H1 (cell line): ENCODE measurements at regions not wholly inside any gene's neighbourhood (a gene's known extent, or its start where the extent isn't known, plus 50 kb on each side); places are given as distances from the start of the nearest gene placed in this dataset.

ENCODE experiments used
- CTCF ChIA-PET: fragments of 300-600 bp; sonication (Branson Sonifier 250); formaldehyde crosslinking; loops from one replicate; lab custom pipeline; 2021; ENCODE audit not compliant: partially characterized antibody; lab: Charles Lee
- POLR2A ChIA-PET: fragments of 300-600 bp; sonication (Branson Sonifier 250); formaldehyde crosslinking; loops from one replicate; lab custom pipeline; 2021; ENCODE audit warnings: inconsistent platforms; ENCODE audit not compliant: partially characterized antibody; lab: Charles Lee
- DNase-seq, 2 experiments: peaks; one replicate each; pipeline versions ENCODE4 v3.0.0 to v3.0.0-alpha.2; 2010 to 2022; ENCODE audit warnings: low spot score in 2 of 2, low read depth in 1 of 2, mixed read lengths in 1 of 2
- FAIRE-seq: peaks from 2 replicates; lab custom pipeline; 2011; peaks lifted over from hg19 to GRCh38; lab: Jason Lieb, UNC
- H2AFZ ChIP-seq: 2 replicates; pipeline ENCODE4 v1.8.1; 2012; ENCODE audit warnings: low read length, inconsistent platforms
- H2AK5ac ChIP-seq: 2 replicates; pipeline ENCODE4 v1.6.1; 2013; ENCODE audit warnings: low read depth, low read length
- H2BK120ac ChIP-seq: replicated peaks from 2 replicates; pipeline ENCODE3; 2013; ENCODE audit warnings: low read depth, low read length, inconsistent platforms
- H2BK12ac ChIP-seq: 2 replicates; pipeline ENCODE4 v1.6.1; 2013; ENCODE audit warnings: low read depth, low read length
- H2BK15ac ChIP-seq: 2 replicates; pipeline ENCODE4 v1.6.1; 2013; ENCODE audit warnings: low read length
- H2BK20ac ChIP-seq: 2 replicates; pipeline ENCODE4 v1.6.1; 2013; ENCODE audit warnings: low read length
- H2BK5ac ChIP-seq: 2 replicates; pipeline ENCODE4 v1.6.1; 2013; ENCODE audit warnings: low read depth, low read length
- H3K14ac ChIP-seq: 2 replicates; pipeline ENCODE4 v1.6.1; 2013; ENCODE audit warnings: inconsistent platforms; ENCODE audit not compliant: insufficient read length
- H3K18ac ChIP-seq: 2 replicates; pipeline ENCODE4 v1.6.1; 2013; ENCODE audit warnings: low read length; ENCODE audit errors: extremely low read depth
- H3K23ac ChIP-seq: 2 replicates; pipeline ENCODE4 v1.6.1; 2013; ENCODE audit warnings: inconsistent platforms; ENCODE audit not compliant: insufficient read length
- H3K23me2 ChIP-seq: 2 replicates; pipeline ENCODE4 v1.6.1; 2013; ENCODE audit warnings: low read depth, low read length
- H3K27ac ChIP-seq: 2 replicates; pipeline ENCODE4 v1.6.1; 2011; ENCODE audit warnings: low read depth, low read length, inconsistent platforms
- H3K27me3 ChIP-seq, 4 experiments: replicated peaks in 1 of 4; 1 replicate in 1 of 4; 2 replicates in 3 of 4; pipeline versions ENCODE4 v1.6.1 to v1.8.1; 2011 to 2013; ENCODE audit warnings: low read length in 3 of 4, mild to moderate bottlenecking in 3 of 4, inconsistent platforms in 2 of 4, mixed read lengths in 2 of 4, moderate library complexity in 1 of 4; ENCODE audit not compliant: control insufficient read depth in 3 of 4, insufficient read depth in 3 of 4; ENCODE audit errors: extremely low read depth in 1 of 4
- H3K36me3 ChIP-seq, 4 experiments: 2 replicates each; pipeline versions ENCODE4 v1.6.1 to v1.8.1; 2011 to 2013; ENCODE audit warnings: mild to moderate bottlenecking in 4 of 4, low read length in 3 of 4, moderate library complexity in 2 of 4, control low read depth in 1 of 4, inconsistent platforms in 1 of 4; ENCODE audit not compliant: insufficient read depth in 4 of 4, control insufficient read depth in 2 of 4
- H3K4ac ChIP-seq: replicated peaks from 2 replicates; pipeline ENCODE3; 2013; ENCODE audit warnings: low read length, low read depth, mixed read lengths, inconsistent platforms; ENCODE audit not compliant: insufficient read length
- H3K4me1 ChIP-seq, 4 experiments: replicated peaks in 1 of 4; 1 replicate in 1 of 4; 2 replicates in 3 of 4; pipeline versions ENCODE4 v1.6.1 to v1.8.1; 2011 to 2013; ENCODE audit warnings: low read length in 3 of 4, inconsistent platforms in 2 of 4, mixed read lengths in 1 of 4; ENCODE audit not compliant: insufficient read depth in 4 of 4, control insufficient read depth in 3 of 4
- H3K4me2 ChIP-seq, 2 experiments: 2 replicates each; pipeline versions ENCODE4 v1.6.1 to v1.8.1; 2011 to 2013; ENCODE audit warnings: low read depth in 2 of 2, low read length in 2 of 2, control low read depth in 1 of 2, inconsistent platforms in 1 of 2, mild to moderate bottlenecking in 1 of 2; ENCODE audit not compliant: insufficient read depth in 1 of 2
- H3K4me3 ChIP-seq, 4 experiments: fragments of 200-600, 300-600 bp in 1 of 4; sonication (generic), shearing (Covaris generic), sonication (Bioruptor Twin) in 1 of 4; 2 replicates each; pipeline versions ENCODE4 v1.5.1 to v1.8.1; 2011 to 2016; ENCODE audit warnings: low read length in 4 of 4, low read depth in 3 of 4, control low read depth in 2 of 4, inconsistent platforms in 2 of 4, mild to moderate bottlenecking in 2 of 4, mixed read lengths in 1 of 4, moderate library complexity in 1 of 4; ENCODE audit not compliant: insufficient read depth in 2 of 4; ENCODE audit errors: extremely low read depth in 1 of 4
- H3K56ac ChIP-seq: replicated peaks from 2 replicates; pipeline ENCODE3; 2013; ENCODE audit warnings: low read depth, mild to moderate bottlenecking, mixed read lengths, low read length, inconsistent platforms; ENCODE audit not compliant: insufficient read length
- H3K79me1 ChIP-seq: 2 replicates; pipeline ENCODE4 v1.6.1; 2013; ENCODE audit warnings: low read depth, low read length, control low read depth
- H3K79me2 ChIP-seq, 2 experiments: 2 replicates each; pipeline versions ENCODE4 v1.6.1 to v1.8.1; 2012 to 2013; ENCODE audit warnings: low read length in 2 of 2, mild to moderate bottlenecking in 2 of 2, inconsistent platforms in 1 of 2; ENCODE audit not compliant: insufficient read depth in 2 of 2, control insufficient read depth in 1 of 2
- H3K9ac ChIP-seq, 4 experiments: replicated peaks in 1 of 4; 1 replicate in 1 of 4; 2 replicates in 3 of 4; pipeline versions ENCODE4 v1.6.1 to v1.8.1; 2011 to 2013; ENCODE audit warnings: low read depth in 3 of 4, low read length in 3 of 4, control low read depth in 2 of 4, mild to moderate bottlenecking in 2 of 4, moderate library complexity in 2 of 4, inconsistent platforms in 1 of 4; ENCODE audit errors: extremely low read depth in 1 of 4
- H3K9me3 ChIP-seq, 2 experiments: 2 replicates each; pipeline versions ENCODE4 v1.6.1 to v1.8.1; 2012 to 2013; ENCODE audit warnings: mild to moderate bottlenecking in 2 of 2, moderate library complexity in 2 of 2, control low read depth in 1 of 2, inconsistent platforms in 1 of 2, low read depth in 1 of 2, low read length in 1 of 2, mixed read lengths in 1 of 2; ENCODE audit not compliant: insufficient read depth in 2 of 2
- H4K20me1 ChIP-seq, 2 experiments: replicated peaks in 1 of 2; 2 replicates each; pipeline versions ENCODE3 to v1.8.1; 2011 to 2013; ENCODE audit warnings: inconsistent platforms in 2 of 2, low read length in 2 of 2, mild to moderate bottlenecking in 1 of 2; ENCODE audit not compliant: insufficient read depth in 2 of 2, control insufficient read depth in 1 of 2
- H4K5ac ChIP-seq: 2 replicates; pipeline ENCODE4 v1.6.1; 2013; ENCODE audit warnings: low read length, low read depth, mixed read lengths, inconsistent platforms; ENCODE audit not compliant: insufficient read length
- H4K8ac ChIP-seq: 2 replicates; pipeline ENCODE4 v1.8.0; 2013; ENCODE audit warnings: mild to moderate bottlenecking, moderate library complexity, low read length, inconsistent platforms; ENCODE audit not compliant: insufficient read depth; ENCODE audit errors: extremely low read depth
- H4K91ac ChIP-seq: replicated peaks from 2 replicates; pipeline ENCODE3; 2013; ENCODE audit warnings: low read length, mixed read lengths, inconsistent platforms; ENCODE audit not compliant: insufficient read length
- BRCA1 ChIP-seq: IDR thresholded peaks from 2 replicates; pipeline ENCODE4 v1.6.1; 2012; ENCODE audit warnings: low read depth, low read length, improper control_type of control experiment
- CHD2 ChIP-seq: IDR thresholded peaks from 2 replicates; pipeline ENCODE4 v1.6.1; 2012; ENCODE audit warnings: low read length, improper control_type of control experiment
- CREB1 ChIP-seq: IDR thresholded peaks from 2 replicates; pipeline ENCODE4 v1.6.1; 2012; ENCODE audit warnings: inconsistent platforms
- GABPA ChIP-seq: IDR thresholded peaks from 2 replicates; pipeline ENCODE4 v1.6.1; 2011; ENCODE audit warnings: mild to moderate bottlenecking, low read length, moderate library complexity, borderline replicate concordance; ENCODE audit not compliant: insufficient read depth
- MAFK ChIP-seq: IDR thresholded peaks from 2 replicates; pipeline ENCODE4 v1.6.1; 2012; ENCODE audit warnings: low read depth, mild to moderate bottlenecking, improper control_type of control experiment, low read length
- NRF1 ChIP-seq: IDR thresholded peaks from 2 replicates; pipeline ENCODE4 v1.6.1; 2011; ENCODE audit warnings: mild to moderate bottlenecking, low read depth, low read length, improper control_type of control experiment
- PHF8 ChIP-seq: fragments of 200-600 bp; sonication (generic); conservative IDR thresholded peaks from 2 replicates; pipeline ENCODE4 v1.7.1; 2012; ENCODE audit warnings: low read depth, mild to moderate bottlenecking, inconsistent platforms, low read length, moderate library complexity
- POLR2AphosphoS5 ChIP-seq: IDR thresholded peaks from 2 replicates; pipeline ENCODE4 v1.6.1; 2011; ENCODE audit warnings: low read depth, low read length
- RBBP5 ChIP-seq: IDR thresholded peaks from 2 replicates; pipeline ENCODE4 v1.7.1; 2012; ENCODE audit warnings: low read depth, mild to moderate bottlenecking, inconsistent platforms, low read length, moderate library complexity, borderline replicate concordance
- SP4 ChIP-seq: IDR thresholded peaks from 2 replicates; pipeline ENCODE4 v1.6.1; 2012; ENCODE audit warnings: low read length, inconsistent platforms
- SRF ChIP-seq: IDR thresholded peaks from 2 replicates; pipeline ENCODE4 v1.6.1; 2011; ENCODE audit warnings: mild to moderate bottlenecking, low read depth, low read length, moderate library complexity
- TAF7 ChIP-seq: optimal IDR thresholded peaks from 2 replicates; pipeline ENCODE3; 2011; ENCODE audit warnings: low read depth, mild to moderate bottlenecking, inconsistent platforms, low read length, moderate library complexity, borderline replicate concordance
- WGBS, 2 experiments: shearing (Covaris generic) in 1 of 2; methylation state at CpG; one replicate each; pipeline versions ENCODE4 v1.1.6 to v1.1.7; 2013 to 2015; ENCODE audit warnings: low lambda C conversion rate in 2 of 2, mixed read lengths in 2 of 2, inconsistent platforms in 1 of 2, low coverage in 1 of 2, missing lambda C conversion rate in 1 of 2; ENCODE audit not compliant: insufficient replicate concordance in 2 of 2, insufficient coverage in 1 of 2, insufficient read length in 1 of 2; ENCODE audit errors: extremely low coverage in 1 of 2, missing lambda C conversion rate in 1 of 2; 5-methylcytosine and 5-hydroxymethylcytosine counted together
- TF ChIP-seq, protein P1 (sequence below): IDR thresholded peaks from 2 replicates; pipeline ENCODE4 v1.6.1; 2011; ENCODE audit warnings: low read length, improper control_type of control experiment

DNA sequence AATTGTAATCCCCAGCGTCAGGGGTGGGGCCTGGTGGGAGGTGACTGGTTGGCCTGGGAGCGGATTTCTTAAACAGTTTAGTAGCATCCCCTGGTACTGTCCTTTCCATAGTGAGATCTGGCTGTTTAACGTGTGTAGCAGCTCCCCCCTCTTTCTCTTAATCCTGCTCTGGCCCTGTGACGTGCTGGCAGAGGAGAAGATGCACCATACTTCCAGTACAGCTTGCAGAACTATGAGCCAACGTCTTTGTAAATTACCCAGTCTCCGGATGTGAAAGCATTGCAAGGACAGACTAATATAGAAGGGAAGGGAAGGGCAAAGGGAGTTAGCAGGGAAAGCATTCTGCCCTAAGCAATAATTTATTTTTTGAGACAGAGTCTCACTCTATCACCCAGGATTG is 83.9 kb downstream of the RMI2 start:
- no peak overlapping the region for H3K23ac ChIP-seq
- H2BK15ac ChIP-seq = no peak overlapping the region
- no peak overlapping the region for H4K91ac ChIP-seq
- H3K4me3 ChIP-seq = no peak overlapping the region
- H3K4ac ChIP-seq = no peak overlapping the region
- H2BK12ac ChIP-seq = no peak overlapping the region
- no peaks in the 10 kb centered on the region for H3K9me3 ChIP-seq
- H3K14ac ChIP-seq = no peak overlapping the region
- no peak overlapping the region for H3K18ac ChIP-seq
- TF ChIP-seq, protein P1, sequence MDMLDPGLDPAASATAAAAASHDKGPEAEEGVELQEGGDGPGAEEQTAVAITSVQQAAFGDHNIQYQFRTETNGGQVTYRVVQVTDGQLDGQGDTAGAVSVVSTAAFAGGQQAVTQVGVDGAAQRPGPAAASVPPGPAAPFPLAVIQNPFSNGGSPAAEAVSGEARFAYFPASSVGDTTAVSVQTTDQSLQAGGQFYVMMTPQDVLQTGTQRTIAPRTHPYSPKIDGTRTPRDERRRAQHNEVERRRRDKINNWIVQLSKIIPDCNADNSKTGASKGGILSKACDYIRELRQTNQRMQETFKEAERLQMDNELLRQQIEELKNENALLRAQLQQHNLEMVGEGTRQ = no peak
- TF ChIP-seq CREB1 = no peak
- no peak for TF ChIP-seq TAF7
- TF ChIP-seq SRF = no peak
- TF ChIP-seq GABPA = no peak
- TF ChIP-seq BRCA1 = no peak
- no peak for TF ChIP-seq CHD2
- TF ChIP-seq MAFK = no peak
- TF ChIP-seq PHF8 = no peak
- TF ChIP-seq SP4 = no peak
- TF ChIP-seq POLR2AphosphoS5 = no peak
- TF ChIP-seq NRF1 = no peak
- TF ChIP-seq RBBP5 = no peak
- TF ChIP-seq, all 59 proteins: peak for 0
- H2AK5ac ChIP-seq = no peak overlapping the region
- DNase-seq (no peak), FAIRE-seq (no peak)
- H3K27me3 ChIP-seq = no peaks in the 10 kb centered on the region
- H3K79me2 ChIP-seq = no peaks in the 10 kb centered on the region
- H2BK120ac ChIP-seq = no peak overlapping the region
- H4K8ac ChIP-seq = no peak overlapping the region
- ChIA-PET CTCF (interaction anchor here (0.8 kb wide), 1 partner anchor 24 kb away, joined by 4 read pairs; no protein-coding TSS in a partner anchor), POLR2A (no interaction called here)
- no peak overlapping the region for H2AFZ ChIP-seq
- H3K27ac ChIP-seq = no peak overlapping the region
- 84% methylated on average over 6 of the region's 6 CpGs; no CpG with 5 or more reads in 1 of the 2 experiments for WGBS, 2 experiments
- no peaks in the 10 kb centered on the region; a peak in 1 of 7 replicates for H3K4me1 ChIP-seq
- no peaks in the 10 kb centered on the region for H4K20me1 ChIP-seq
- no peak overlapping the region for H4K5ac ChIP-seq
- H3K4me2 ChIP-seq = no peak overlapping the region
- no peaks in the 10 kb centered on the region for H3K23me2 ChIP-seq
- H2BK20ac ChIP-seq = no peak overlapping the region
- H3K79me1 ChIP-seq = no peaks in the 10 kb centered on the region
- H2BK5ac ChIP-seq = no peak overlapping the region
- no peaks in the 10 kb centered on the region; a peak in 1 of 8 replicates for H3K36me3 ChIP-seq
- H3K9ac ChIP-seq = no peak overlapping the region; a peak in 1 of 7 replicates
- H3K56ac ChIP-seq = no peak overlapping the region
